HG03457 (cell line): ENCODE measurements at regions not wholly inside any gene's neighbourhood (a gene's known extent, or its start where the extent isn't known, plus 50 kb on each side); places are given as distances from the start of the nearest gene placed in this dataset.

Experiments
- ATAC-seq: cut with Tn5 transposase; IDR thresholded peaks from one replicate; pipeline ENCODE4 v1.9.1; 2021; ENCODE audit warnings: moderate number of reproducible peaks; ENCODE audit not compliant: unreplicated experiment

GRCh38 chr3:31364711-31365110 is 168.0 kb upstream of the STT3B start:
- no peak for ATAC-seq

DNA sequence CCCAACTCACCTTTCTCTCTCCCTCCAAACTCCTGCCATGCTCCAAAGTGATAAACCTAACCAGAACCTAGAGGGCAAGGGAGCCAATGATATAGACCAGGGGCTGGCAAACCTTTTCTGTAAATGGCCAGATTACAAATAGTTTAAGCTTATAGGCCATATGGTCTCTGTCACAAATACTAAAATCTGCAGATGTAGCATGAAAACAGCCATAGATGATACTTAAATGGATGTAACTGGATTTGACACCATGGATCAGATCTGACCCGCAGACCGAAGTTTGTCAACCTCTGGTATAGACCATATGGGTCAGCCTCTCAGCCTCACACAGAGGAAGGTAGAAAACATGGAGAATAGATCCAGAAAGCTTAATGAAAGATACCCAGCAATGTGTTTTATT is 165.2 kb upstream of the STT3B start:
- ATAC-seq, result no peak

- ATAC-seq, result no peak
Measured at GRCh38 chr3:31369637-31370379, 162.9 kb upstream of the STT3B start.

GRCh38 chr3:31370380-31370666 is 162.4 kb upstream of the STT3B start:
- ATAC-seq, result no peak

DNA sequence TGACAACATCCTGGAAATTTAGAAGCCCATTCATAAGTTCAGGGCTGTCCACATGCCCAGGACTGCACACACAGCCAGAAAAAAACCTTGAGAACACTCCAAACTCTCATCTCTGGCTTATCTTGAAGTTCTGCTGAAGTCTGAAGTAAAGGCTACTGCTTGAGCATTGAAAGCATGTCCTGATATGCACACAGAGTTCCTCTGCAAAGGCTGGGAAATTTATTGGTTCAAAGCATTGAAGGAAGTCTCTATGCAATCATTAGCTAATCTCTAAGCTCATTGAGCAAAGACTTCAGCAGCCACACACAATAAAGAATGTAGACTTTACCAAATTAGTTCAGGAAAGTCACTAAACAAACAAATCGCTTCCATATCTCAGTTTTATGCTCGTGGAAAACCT is 162.0 kb upstream of the STT3B start:
- ATAC-seq, result no peak

DNA sequence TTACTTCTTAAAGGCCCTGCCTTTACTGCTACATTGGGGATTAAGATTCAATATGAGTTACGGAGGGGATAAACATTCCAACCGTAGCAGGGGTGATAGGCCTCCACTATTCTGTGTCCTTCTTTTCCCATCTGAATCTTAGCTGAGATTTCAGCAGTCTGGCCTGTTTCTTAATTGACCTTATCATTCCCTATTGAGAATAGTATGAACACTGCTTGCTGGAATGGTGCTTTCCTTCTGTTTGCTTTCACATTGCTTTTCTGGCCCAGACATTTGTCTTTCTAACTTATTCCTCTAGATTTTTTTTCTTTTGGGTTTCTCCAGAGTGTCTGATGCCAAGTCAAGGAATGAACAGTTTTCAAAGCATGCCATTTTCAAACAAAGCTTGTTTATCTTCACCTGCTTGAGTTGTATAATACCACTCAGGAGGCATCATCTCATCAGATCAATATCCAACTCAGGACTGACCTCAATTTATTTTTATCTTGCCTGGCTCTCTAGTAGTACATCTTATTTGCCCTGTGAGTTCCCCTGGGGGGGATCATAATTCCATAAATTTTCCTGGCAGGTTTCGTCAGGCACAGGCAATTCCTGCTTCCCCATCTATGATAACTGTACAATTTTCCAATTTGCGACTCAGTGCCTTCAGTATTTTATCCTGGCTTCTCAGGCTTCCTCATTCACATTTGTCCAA is 161.1 kb upstream of the STT3B start:
- ATAC-seq, result no peak

- ATAC-seq, result no peak
Measured at GRCh38 chr3:31373681-31374080, 159.0 kb upstream of the STT3B start.

DNA sequence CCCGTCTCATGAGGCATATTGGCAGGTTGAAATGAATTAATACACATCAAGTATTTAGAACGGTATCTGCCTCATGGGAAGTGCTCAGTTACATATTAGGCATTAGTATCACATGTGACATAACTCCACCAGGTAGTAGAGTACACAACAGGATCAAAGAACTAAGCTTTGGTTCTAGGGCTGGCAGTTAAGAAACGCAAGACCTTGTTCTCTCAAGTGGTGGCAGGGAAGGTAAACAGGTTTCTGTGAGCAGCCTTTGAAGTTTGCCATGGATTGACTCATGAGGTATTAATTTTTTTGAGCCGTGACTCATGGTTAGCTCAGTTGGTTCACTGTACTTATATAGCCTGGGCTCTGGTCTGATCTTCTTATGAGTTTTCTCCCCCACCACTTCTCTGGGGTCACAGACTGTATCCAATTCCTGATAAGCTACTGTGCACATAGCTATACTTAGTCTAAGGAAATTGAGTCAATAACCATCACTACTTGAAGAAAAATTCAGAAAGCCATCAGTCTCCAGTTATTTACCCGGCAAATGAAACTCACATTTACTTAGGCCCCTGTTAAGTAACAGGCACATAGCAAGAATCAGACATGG is 155.6 kb upstream of the STT3B start:
- ATAC-seq, result no peak

GRCh38 chr3:31378231-31378630 is 154.5 kb upstream of the STT3B start:
- no peak for ATAC-seq

- ATAC-seq, result no peak
Measured at GRCh38 chr3:31379598-31379997, 153.1 kb upstream of the STT3B start.

DNA sequence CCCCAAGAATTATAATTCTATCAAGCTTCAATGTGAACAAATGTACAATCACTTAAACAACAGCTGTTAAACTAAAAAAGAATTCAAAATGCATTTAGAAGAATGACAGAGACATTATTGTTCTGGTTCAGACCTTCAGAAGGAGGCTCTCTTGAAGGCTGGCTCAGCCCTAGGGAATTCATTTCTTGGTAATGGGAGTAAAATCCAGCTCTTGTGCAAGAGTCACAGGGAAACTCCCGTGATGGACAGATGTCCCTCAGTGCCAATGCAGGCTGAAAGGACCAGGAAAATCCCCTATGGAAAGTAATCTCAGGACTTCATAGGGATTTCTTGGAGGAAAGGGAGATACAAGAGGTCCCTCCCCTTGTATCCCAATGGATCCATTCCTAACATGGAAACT is 149.9 kb upstream of the STT3B start:
- ATAC-seq, result no peak

DNA sequence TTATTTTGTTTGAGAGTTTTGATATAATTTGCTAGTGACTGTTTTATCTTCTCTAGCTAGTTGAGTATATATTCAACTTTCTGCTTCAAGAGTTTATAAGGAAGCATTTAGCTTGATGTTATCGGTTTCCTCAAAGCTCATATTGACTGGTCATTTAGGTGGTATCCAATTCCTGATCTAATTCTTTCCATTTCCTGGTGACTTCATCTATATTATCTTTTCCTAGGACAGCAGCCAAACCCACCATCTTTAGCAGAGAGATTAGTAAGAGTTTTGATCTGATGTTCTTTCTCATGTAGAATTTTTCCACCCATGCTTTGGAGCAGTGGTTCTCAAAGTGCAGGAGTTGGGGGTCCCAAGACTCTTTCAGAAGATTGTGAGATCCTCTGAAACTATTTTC is 148.6 kb upstream of the STT3B start:
- no peak for ATAC-seq

GRCh38 chr3:31389939-31390338 is 142.8 kb upstream of the STT3B start:
- ATAC-seq, result no peak

DNA sequence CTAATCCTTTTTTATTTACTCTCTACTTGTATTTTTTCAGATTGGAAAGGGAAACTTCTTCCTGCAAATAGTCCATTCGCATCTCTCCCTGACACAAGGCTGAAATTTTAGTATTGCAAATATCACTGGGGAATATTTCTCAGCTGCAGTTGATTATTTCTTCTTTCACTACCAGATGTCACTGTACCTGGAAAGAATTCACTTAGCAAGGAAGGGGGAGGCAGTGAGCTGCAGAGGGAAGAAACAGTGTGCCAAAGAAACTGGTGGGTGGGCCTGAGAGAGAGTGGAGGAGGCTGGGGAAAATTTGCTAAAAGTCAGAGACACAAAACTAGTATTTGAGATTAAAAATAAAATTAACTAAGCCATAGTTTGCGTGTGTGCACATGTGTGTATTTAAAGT is 142.3 kb upstream of the STT3B start:
- no peak for ATAC-seq

DNA sequence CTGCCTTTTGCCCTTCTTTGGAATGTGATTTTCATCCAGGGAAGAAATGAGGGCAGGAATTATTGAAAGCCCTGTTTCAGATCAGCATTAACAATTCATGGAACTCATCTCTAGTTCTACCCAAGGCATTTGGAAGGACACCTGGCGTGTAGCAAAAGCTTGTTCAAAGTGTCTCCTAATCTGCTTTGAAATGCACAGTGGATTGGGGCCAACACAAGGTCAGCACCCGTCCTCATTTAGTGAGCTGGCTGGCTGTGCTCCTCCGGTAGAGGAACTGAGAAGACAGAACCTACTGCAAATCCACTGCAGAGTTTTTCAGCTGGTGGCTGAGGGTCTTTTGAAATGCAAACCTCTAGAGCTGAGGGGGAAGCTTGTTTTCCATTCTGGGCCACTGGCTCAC is 141.6 kb upstream of the STT3B start:
- ATAC-seq, result no peak

- no peak for ATAC-seq
Measured at GRCh38 chr3:31392568-31392967, 140.2 kb upstream of the STT3B start.

- ATAC-seq, result no peak
Measured at GRCh38 chr3:31399271-31399670, 133.5 kb upstream of the STT3B start.

DNA sequence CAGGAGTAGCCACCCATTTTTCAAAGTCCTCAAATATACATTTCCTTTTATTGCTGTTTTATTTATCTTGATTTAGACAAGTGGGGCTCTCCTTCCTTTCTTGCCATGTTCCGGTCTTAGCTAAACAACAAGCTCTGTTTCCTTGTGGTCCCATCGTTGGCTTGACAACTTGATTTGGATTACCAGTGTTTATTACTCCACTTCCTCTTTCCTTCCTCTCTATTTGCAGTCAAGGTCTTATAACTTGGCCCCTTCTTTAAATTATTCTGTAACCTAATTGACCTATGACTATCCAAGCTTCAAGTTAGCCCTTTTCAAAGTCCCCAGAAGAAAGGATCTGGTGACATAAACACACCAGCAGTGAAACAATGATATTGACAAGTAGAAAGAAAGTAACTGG is 130.6 kb upstream of the STT3B start:
- no peak for ATAC-seq

DNA sequence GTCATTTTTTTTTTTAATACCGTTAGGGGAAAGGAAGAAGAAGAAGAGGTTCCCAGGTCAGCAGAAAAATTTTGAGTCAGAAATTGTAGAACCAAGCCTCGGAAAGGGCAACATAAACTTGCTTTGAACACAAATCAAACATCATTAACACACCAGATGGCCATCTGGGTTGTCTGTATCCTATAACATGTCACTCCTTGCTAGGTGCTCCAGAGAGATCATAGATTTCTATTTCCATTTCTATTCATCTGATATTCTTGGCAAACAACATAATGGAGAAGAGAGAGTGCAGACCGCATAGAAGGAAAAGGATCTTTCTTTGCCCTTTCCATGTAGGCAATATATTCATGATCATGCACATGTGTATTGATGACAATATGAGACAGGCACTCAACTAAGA is 129.5 kb upstream of the STT3B start:
- no peak for ATAC-seq

- ATAC-seq, result no peak
Measured at GRCh38 chr3:31404871-31405270, 127.9 kb upstream of the STT3B start.

- no peak for ATAC-seq
Measured at GRCh38 chr3:31405515-31405914, 127.2 kb upstream of the STT3B start.

GRCh38 chr3:31406896-31407295 is 125.8 kb upstream of the STT3B start:
- ATAC-seq, result no peak

DNA sequence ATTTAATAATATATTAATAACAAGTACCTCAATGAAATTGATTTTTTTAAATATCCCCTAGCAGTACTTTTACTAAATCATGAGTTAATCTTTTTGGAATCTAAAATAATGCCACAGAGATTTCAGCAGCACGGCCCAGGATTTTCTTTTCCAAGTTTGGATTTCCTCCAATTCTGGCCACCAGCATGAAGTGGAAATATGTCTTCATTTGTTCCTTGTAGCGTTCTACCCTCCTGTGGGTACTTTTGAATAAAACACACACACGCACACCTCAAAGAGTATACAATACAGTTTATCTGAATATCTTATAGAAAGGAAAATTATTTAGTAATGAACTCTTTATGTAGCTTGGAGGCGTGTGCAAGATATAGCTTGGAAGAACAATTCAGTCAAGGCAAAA is 125.1 kb upstream of the STT3B start:
- ATAC-seq, result no peak
